ENCODE measurements at regions not wholly inside any gene's neighbourhood (a gene's known extent, or its start where the extent isn't known, plus 50 kb on each side); places are given as distances from the start of the nearest gene placed in this dataset.

DNA sequence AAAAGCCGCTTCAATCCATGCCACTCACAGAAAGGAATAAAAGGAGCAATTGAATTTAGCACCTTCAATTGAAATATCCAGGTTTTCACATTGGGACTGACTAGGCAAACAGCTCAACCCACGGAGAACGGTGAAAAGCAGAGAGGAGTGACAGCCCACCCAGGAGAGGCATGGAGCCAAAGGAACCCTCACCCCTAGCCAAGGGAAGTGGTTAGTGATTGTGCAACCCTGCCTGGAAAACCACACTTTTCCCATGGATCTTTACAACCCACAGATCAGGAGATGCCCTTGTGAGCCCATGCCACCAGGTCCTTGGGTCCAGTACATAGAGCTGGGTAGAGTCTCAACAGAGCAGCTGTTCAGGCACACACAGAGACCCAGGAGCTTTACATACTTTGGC is 911.8 kb downstream of the EPHA7 start:
- DNase-seq (no peak), ATAC-seq (no peak)
- no peaks in the 10 kb centered on the region for H3K4me1 ChIP-seq
- no peak overlapping the region for H3K27ac ChIP-seq
- H3K4me3 ChIP-seq: no peak overlapping the region
- intact Hi-C loops (cut with DNase I): no loop called here
- H3K9me3 ChIP-seq: no peaks in the 10 kb centered on the region
- H3K27me3 ChIP-seq (ENCODE audit: insufficient read depth in 3 of 3, low read length in 2 of 3): no peaks in the 10 kb centered on the region
- TF ChIP-seq, protein P1, sequence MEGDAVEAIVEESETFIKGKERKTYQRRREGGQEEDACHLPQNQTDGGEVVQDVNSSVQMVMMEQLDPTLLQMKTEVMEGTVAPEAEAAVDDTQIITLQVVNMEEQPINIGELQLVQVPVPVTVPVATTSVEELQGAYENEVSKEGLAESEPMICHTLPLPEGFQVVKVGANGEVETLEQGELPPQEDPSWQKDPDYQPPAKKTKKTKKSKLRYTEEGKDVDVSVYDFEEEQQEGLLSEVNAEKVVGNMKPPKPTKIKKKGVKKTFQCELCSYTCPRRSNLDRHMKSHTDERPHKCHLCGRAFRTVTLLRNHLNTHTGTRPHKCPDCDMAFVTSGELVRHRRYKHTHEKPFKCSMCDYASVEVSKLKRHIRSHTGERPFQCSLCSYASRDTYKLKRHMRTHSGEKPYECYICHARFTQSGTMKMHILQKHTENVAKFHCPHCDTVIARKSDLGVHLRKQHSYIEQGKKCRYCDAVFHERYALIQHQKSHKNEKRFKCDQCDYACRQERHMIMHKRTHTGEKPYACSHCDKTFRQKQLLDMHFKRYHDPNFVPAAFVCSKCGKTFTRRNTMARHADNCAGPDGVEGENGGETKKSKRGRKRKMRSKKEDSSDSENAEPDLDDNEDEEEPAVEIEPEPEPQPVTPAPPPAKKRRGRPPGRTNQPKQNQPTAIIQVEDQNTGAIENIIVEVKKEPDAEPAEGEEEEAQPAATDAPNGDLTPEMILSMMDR (IDR thresholded peaks at IDR 0.05): no peak
- H3K36me3 ChIP-seq (ENCODE audit: insufficient read depth in 1 of 2, low read depth in 1 of 2): no peaks in the 10 kb centered on the region
- 82 to 91% (median 89%) methylated on average over 3 of the region's 3 CpGs for WGBS, 3 donors

DNA sequence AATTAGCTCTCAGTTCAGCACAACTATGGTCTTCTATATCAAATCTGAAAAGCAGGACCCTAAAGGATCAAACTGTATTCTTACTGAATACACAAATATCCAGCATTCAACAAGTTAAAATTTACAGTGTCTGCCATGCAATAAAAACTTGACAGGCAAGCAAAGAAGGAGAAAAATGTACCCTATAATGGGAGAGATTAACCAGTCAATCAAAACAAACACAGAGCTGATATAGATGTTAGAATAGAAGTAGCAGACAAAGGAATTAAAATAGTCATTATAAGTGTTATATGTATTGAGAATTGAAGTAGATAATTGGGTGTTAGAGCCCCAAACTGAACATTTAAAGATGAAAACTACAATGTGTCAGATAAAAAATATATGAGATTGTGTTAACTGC is 914.9 kb downstream of the EPHA7 start:
- Histone ChIP-seq H3K36me3 (ENCODE audit: insufficient read depth in 1 of 2, low read depth in 1 of 2) (no peaks in the 10 kb centered on the region), H3K4me3 (no peak overlapping the region), H3K27me3 (ENCODE audit: insufficient read depth in 3 of 3, low read length in 2 of 3) (no peaks in the 10 kb centered on the region), H3K27ac (no peak overlapping the region), H3K9me3 (no peaks in the 10 kb centered on the region), H3K4me1 (no peaks in the 10 kb centered on the region)
- no peak for ATAC-seq
- intact Hi-C loops (cut with DNase I): no loop called here
- no peak for DNase-seq
- TF ChIP-seq, protein P1 (IDR thresholded peaks at IDR 0.05): no peak

DNA sequence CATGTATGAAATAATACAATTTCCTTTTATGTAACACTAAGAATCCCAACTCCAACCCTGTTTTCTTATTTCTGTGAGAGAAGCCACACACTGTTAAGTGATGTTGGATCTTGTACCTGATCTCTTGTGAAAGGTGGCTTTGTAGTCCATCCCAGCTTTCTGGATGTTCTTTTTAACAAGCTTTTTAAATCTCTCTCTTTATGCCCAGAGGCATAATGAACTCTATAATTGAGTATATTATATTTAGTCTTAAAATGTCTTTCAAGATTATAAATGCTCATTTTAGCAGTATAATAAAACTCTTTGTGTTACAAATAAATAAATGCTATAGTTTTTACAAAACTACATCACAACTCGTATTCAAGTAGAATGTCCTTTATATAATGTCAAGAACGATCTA is 922.1 kb downstream of the EPHA7 start:
- Histone ChIP-seq H3K27ac (no peak overlapping the region), H3K4me3 (no peak overlapping the region), H3K27me3 (ENCODE audit: insufficient read depth in 3 of 3, low read length in 2 of 3) (no peaks in the 10 kb centered on the region), H3K9me3 (no peaks in the 10 kb centered on the region), H3K4me1 (no peaks in the 10 kb centered on the region), H3K36me3 (ENCODE audit: insufficient read depth in 1 of 2, low read depth in 1 of 2) (no peaks in the 10 kb centered on the region)
- WGBS, 3 donors: 88 to 89% (median 89%) methylated on average over 2 of the region's 2 CpGs
- TF ChIP-seq, protein P1 (IDR thresholded peaks at IDR 0.05): no peak
- DNase-seq (no peak), ATAC-seq (no peak)
- intact Hi-C loops (cut with DNase I): no loop called here

DNA sequence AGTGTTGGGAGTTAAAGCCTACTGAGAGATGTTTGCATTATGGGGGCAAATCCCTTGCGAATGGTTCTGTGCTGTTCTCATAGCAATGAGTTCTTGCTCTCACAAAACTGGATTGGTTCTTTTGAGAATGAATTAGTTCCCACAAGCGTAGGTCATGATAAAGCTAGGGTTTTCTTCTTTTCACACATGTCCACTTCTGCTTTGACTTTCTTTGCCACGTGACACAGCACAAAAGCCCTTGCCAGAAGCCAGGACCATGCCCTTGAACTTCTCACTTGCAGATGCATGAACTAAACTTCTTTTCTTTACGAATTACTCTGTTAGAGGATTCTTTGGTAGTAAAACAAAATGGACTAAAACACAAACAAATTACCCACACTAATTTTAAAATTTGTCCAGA is 922.8 kb downstream of the EPHA7 start:
- H3K27me3 ChIP-seq (ENCODE audit: insufficient read depth in 3 of 3, low read length in 2 of 3): no peaks in the 10 kb centered on the region
- H3K27ac ChIP-seq: no peak overlapping the region
- TF ChIP-seq, protein P1 (IDR thresholded peaks at IDR 0.05): no peak
- intact Hi-C loops (cut with DNase I): no loop called here
- no peak for DNase-seq
- no peaks in the 10 kb centered on the region for H3K36me3 ChIP-seq (ENCODE audit: insufficient read depth in 1 of 2, low read depth in 1 of 2)
- no peak for ATAC-seq
- no peak overlapping the region for H3K4me3 ChIP-seq
- no peaks in the 10 kb centered on the region for H3K9me3 ChIP-seq
- H3K4me1 ChIP-seq: no peaks in the 10 kb centered on the region
- WGBS, 3 donors: 66 to 76% (median 68%) methylated on average over 4 of the region's 4 CpGs

DNA sequence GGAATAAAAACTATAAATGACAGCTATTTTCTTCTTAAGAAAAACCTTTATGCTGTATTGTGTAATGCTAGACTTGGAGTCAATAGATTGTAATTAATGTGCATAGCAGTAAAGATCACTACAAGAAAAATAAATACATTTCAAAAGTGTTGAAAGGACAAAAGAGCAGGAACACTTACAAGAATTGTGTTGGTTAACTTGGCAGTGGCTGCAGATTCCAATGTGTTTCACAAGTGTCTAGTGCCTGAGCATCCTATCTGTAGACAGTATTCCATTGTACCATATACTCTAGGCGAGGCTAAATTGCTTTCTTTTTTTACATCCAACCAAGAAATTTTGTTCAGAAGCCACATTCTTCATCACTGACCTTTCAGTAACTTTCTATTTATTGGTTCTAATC is 924.1 kb downstream of the EPHA7 start:
- Histone ChIP-seq H3K36me3 (ENCODE audit: insufficient read depth in 1 of 2, low read depth in 1 of 2) (no peaks in the 10 kb centered on the region), H3K27me3 (ENCODE audit: insufficient read depth in 3 of 3, low read length in 2 of 3) (no peaks in the 10 kb centered on the region), H3K27ac (no peak overlapping the region), H3K4me1 (no peaks in the 10 kb centered on the region), H3K4me3 (no peak overlapping the region), H3K9me3 (no peaks in the 10 kb centered on the region)
- TF ChIP-seq, protein P1 (IDR thresholded peaks at IDR 0.05): no peak
- DNase-seq (no peak), ATAC-seq (no peak)
- WGBS, 3 donors: 57 to 64% (median 64%) methylated on average over 1 of the region's 1 CpG
- intact Hi-C loops (cut with DNase I): no loop called here
